Daoy (cell line): ENCODE measurements at regions not wholly inside any gene's neighbourhood (a gene's known extent, or its start where the extent isn't known, plus 50 kb on each side); places are given as distances from the start of the nearest gene placed in this dataset.
"Not testable (repeated sequence)": the region's sequence is repeated elsewhere in the genome, so short reads cannot be mapped to it uniquely, and the experiment has no call there.

ENCODE experiments used
- DNase-seq: peaks from one replicate; pipeline ENCODE4 v3.0.0-alpha.2; 2015; ENCODE audit warnings: low read depth

DNA sequence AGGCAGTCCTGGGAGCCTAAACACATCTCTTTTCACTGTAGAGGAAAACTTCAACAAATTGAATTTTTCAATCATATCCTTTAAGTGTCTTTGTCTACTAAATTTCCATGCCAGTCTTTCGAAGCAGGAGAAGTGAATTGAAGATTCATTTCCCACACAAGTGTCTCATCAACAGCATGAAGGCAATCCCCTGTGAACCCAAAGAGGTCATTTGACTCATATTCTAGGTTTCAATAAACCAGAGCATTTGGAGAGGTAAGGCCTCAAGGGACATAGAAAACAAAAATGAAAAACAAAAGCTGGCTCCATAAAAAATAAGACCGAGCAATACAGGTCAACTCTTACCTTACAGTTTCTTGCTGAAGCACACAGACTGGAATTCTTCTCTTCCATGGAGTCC lies 94.1 kb upstream of the ATP1B1 start:
- DNase-seq, result no peak

GRCh38 chr1:169013821-169014220 lies 92.7 kb upstream of the ATP1B1 start:
- no peak for DNase-seq

DNA sequence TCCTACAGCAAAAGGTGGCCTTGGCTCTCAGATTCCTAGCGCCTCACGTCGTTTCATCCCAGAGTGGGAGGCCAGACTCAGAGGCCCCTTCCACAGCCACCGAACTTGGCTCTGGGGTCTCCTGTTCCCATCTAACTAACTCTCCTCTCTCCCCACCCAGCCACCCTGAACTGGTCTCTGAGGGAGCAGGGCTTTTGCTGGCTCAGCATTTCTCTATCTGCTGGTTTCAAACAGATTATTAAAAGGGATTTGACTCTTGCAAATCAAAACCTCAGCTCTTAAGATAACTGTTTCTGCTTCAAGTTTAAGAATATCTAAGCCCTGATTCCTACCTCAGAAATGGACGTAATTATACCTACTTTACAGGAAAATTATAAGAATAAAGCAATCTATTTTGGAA lies 91.0 kb upstream of the ATP1B1 start:
- DNase-seq, result no peak

DNA sequence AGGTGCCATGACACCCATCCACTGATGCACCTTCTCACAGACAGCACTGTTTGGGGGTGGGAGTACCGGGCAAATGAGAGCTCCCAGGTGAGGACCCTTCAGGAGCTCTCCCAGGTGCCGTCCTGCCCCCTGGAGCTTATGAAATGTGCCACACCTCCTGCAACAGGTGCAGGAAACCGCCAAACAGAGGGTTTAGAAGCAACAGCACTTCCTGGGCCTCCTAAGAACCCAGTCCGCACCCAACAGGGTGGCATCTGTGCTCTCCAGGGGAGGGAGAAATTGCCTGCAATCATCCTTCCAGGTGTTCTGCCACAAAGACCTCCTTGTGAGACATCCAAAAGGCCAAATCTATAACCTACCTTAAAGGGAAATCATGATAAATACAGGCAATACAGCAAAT lies 87.7 kb upstream of the ATP1B1 start:
- DNase-seq, result no peak

DNA sequence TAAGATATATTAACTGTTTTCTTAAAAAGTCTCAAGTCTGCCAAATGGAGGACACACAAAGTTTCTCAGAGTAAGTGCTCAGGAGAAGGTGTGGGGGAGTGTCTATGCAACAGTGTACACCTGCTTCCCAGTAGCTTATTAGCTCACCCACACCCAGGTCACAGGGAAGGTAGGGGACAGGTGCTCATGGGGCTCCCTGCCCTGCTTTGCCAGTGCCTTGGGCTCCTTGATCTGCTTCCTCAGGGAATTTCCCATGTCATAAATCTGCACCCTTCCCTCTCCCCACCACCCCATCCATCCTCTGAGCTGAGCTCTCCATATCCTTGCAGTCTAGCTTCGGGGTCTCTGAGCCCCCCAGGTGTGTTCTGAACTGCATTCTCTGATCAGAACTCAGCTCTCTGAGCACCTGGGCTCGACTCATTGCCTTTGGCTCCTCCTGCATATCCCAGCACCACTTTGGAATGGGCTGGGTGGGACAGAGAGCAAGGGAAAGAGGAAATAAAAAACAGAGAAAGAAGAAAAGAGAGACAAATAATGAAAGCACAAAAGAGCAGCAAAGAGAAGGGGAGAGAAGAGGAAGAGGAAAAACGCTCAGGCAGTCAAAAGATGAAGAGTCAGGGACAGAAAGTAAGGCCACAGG lies 87.0 kb upstream of the ATP1B1 start:
- DNase-seq, result no peak

DNA sequence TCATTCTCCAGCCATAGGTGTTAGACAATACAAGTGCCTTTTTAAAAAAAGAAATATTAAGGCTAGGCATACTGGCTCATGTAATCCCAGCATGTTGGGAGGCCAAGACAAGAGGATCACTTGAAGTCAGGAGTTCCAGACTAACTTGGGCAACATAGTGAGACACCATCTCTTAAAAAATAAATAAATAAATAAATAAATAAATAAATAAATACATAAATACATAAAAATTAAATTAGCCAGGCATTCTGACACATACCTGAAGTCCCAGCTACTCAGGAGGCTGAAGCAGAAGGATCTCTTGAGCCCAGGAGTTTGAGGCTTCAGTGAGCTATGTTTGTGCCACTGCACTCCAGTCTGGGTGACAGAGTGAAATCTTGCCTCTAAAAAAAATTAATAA lies 85.8 kb upstream of the ATP1B1 start:
- DNase-seq, result no peak

DNA sequence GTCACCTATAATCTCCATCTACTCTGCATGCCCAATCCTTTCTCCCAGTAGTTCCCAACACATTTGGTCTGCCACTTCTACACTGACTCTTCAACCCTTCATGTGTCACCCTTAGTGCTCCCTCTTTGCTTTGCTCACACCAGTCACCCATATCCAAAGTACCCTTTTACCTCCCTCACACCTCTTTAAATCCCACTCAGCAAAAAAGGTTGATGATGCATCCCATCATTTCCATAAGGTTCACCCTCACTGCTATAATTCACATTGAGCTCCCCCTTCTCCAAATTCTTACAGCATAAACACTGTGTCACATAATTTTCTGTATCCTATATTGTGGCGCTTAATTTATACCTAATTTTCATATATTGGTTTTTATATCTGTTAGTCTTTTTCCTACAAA lies 83.8 kb upstream of the ATP1B1 start:
- DNase-seq, result no peak

GRCh38 chr1:169024255-169024654 lies 82.2 kb upstream of the ATP1B1 start:
- DNase-seq, result no peak

- DNase-seq, result no peak
Measured at GRCh38 chr1:169024800-169025271, 81.7 kb upstream of the ATP1B1 start.

- no peak for DNase-seq
Measured at GRCh38 chr1:169025412-169025811, 81.1 kb upstream of the ATP1B1 start.

- no peak for DNase-seq
Measured at GRCh38 chr1:169027607-169028320, 78.7 kb upstream of the ATP1B1 start.

- DNase-seq, result no peak
Measured at GRCh38 chr1:169031566-169032224, 74.8 kb upstream of the ATP1B1 start.

DNA sequence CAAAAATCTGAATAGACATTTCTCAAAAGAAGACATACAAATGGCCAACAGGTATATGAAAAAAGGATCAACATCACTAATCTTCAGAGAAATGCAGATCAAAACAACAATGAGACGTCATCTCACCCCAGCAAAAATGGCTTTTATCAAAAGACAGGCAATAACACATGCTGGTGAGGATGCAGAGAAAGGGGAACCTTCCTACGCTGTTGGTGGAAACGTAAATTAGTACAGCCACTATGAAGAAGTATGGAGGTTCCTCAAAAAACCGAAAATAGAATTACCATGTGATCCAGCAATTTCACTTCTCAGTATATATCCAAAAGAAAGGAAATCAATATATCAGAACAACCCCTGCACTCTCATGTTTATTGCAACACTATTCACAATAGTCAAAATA lies 65.1 kb upstream of the ATP1B1 start:
- DNase-seq, result no peak

DNA sequence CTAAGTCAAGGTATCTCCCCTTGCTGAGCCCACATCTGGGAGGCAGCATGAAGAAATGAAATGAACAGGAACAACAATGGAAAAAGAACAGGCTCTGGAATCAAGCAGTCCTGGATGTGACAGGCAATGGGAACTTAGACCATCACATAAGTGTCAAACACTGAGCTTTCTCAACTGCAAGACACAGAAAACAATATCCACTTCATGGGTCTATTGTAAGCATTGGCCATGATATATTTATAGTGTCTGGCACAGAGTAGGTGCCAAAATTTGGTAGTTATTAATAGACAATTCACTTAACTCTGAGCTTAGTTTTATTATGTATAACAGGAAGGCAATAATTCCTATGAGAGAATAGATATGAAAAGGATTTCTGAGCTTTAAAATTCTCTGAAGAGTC lies 64.1 kb upstream of the ATP1B1 start:
- DNase-seq, result no peak

DNA sequence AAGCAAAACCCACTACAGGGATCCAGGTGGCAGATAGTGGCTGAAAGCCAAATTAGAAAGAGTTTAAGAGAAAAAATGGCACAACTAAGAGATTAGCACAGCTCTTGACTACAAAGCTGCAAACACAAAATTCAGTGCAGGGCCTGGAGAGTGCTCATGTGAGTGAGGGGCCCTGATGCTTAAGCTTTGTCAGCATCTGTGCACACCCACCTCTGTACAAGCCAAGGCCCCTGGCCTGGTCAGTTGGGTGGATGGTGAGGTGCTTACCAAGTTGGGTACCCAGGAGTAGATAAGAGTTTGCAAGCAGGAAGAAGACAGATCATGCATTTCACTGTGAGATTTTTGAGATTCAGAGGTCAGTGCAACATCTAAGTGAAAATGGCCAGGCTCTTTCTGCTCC lies 62.7 kb upstream of the ATP1B1 start:
- no peak for DNase-seq

DNA sequence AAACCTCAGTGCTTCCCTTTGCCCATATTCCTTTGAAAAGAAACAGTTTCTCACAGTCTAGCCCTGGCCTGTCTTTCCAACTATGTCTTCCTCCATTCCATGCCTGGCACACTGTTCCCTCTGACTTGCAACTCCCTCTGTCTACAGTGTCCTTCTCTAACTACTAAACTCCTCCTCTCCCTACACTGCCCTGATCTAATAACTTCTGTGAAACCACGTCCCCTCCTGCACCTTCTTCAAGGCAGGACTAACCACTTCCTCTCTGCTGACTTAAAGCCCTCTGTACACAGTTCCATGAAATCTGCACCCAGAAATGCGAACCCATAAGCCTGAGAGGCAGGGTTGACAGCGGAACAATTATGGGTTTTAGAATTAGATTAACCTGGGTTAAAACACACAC lies 62.2 kb upstream of the ATP1B1 start:
- DNase-seq, result peak; percentile 30

GRCh38 chr1:169044971-169045370 lies 61.5 kb upstream of the ATP1B1 start:
- no peak for DNase-seq

- DNase-seq, result no peak
Measured at GRCh38 chr1:169046671-169047070, 59.8 kb upstream of the ATP1B1 start.

DNA sequence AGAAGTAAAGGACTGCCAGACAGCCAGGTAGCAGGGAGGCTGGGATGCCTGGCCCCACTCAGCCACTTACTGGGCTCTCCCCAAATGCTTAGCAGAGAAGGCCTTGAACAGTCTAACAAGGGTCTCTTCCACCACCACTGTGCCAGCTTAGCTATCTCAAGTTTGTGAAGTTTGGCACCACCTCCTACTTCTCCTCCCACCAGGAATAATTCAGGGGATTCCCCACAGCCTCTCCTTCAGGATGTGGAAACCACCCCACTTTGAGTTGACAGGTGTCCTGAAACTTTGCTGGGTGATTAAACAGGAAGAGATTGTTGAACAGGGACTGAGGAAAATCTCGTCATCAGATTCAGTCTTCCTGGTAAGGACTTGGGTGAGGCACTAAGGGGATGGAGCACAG lies 59.4 kb upstream of the ATP1B1 start:
- DNase-seq, result peak; percentile 19

DNA sequence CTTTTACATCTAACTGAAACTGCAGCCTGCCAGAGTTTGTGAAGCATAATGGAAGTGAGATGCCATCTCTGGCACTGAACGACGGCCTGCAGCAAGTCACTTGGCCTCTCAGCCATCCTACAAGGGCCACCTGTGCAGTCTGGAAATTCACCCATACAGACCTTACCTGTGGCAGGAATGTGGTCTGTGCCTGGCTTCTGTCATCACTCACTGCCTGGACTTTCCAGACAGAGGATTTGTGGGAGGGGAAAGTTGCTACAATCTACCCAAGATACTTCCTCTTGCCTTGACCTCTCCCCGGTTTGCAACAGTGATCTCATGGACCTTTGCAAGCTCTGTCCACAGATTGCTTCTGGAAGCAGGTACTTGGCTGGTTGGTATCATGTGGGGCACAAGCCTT lies 58.4 kb upstream of the ATP1B1 start:
- DNase-seq, result no peak

GRCh38 chr1:169049258-169049938 lies 57.1 kb upstream of the ATP1B1 start:
- no peak for DNase-seq

DNA sequence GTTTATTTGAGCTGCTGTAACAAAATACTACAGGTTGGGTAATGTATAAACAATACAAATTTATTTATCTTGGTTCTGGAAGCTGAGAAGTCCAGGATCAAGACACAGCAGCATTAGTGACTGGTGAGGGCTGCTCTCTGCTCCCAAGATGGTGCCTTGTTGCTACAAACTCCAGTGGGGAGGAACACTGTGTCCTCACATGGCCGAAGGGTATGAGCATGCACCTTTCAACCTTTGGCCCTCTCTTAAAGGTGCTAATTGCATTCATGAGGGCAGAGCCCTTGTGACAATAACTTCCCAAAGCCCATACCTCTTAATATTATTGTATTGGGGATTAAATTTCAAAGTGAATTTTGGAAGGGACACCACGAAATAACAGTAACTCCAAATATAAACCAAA lies 55.3 kb upstream of the ATP1B1 start:
- DNase-seq, result no peak

- DNase-seq, result not testable (repeated sequence)
Measured at GRCh38 chr1:169052171-169052570, 54.3 kb upstream of the ATP1B1 start.
